C4-2B (cell line): ENCODE measurements at regions not wholly inside any gene's neighbourhood (a gene's known extent, or its start where the extent isn't known, plus 50 kb on each side); places are given as distances from the start of the nearest gene placed in this dataset.

Experiments
- CTCF ChIP-seq: fragments of 450-650 bp; conservative IDR thresholded peaks from 2 replicates; pipeline ENCODE4 v1.5.1; 2017; ENCODE audit warnings: mild to moderate bottlenecking
- ZFX ChIP-seq: fragments of 450-650 bp; IDR thresholded peaks from 2 replicates; pipeline ENCODE4 v1.6.1; 2017

DNA sequence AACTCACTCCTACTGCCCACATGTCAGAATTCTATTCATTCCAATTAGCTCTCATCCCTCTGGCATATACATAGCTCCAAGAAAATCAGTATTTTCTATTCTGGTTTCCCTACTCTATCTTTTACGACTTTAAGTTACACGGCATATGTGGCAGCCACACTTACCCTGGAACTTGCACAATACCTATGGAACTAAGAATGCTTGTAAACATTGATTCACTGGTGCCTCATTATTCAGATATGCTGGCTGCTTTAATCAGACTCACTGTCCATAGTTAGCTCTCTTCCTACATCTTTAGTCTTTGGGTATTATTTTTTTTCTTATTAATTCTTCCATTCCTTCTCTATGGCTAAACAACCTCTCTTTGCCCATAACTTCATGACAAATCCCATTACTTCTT, 1519.9 kb upstream of the ACVR2A start:
- TF ChIP-seq ZFX, result no peak
- no peak for TF ChIP-seq CTCF
